NT2/D1 (cell line): ENCODE measurements at regions not wholly inside any gene's neighbourhood (a gene's known extent, or its start where the extent isn't known, plus 50 kb on each side); places are given as distances from the start of the nearest gene placed in this dataset.

Experiments used
- SUZ12 ChIP-seq: IDR thresholded peaks from 2 replicates; pipeline ENCODE4 v1.6.1; 2011; ENCODE audit not compliant: insufficient read length, insufficient read depth; ENCODE audit errors: extremely low read depth
- YY1 ChIP-seq: IDR thresholded peaks from 2 replicates; pipeline ENCODE4 v1.6.1; 2011; ENCODE audit not compliant: insufficient read length, insufficient read depth
- ZNF274 ChIP-seq: IDR thresholded peaks from 2 replicates; pipeline ENCODE4 v1.6.1; 2011; ENCODE audit warnings: mild to moderate bottlenecking, low read depth, low read length

DNA sequence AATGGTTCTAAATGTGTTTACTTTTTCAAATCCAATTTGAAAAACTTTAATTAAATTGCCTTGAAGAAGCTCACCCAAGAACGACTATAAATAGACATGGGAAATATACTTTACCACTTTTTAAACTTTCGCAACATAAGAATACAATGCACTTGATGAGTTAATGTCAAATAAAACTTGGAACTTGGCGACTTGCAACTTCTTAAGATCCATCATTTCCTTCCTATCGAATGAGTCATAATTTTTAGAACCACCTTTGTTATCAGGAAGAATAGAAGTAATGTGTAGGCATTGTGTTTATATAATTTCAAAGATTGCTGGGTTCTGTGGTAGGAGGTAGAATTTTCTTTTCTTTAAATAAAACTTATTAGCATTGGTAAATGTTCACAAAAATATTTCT lies 1417.4 kb upstream of the FLRT2 start:
- TF ChIP-seq YY1: no peak
- TF ChIP-seq ZNF274: no peak
- no peak for TF ChIP-seq SUZ12
